Pancreas (tissue), 10 donors: ENCODE measurements at regions not wholly inside any gene's neighbourhood (a gene's known extent, or its start where the extent isn't known, plus 50 kb on each side); places are given as distances from the start of the nearest gene placed in this dataset.
"Not testable (repeated sequence)": the region's sequence is repeated elsewhere in the genome, so short reads cannot be mapped to it uniquely, and the experiment has no call there.

Experiments used
- ATAC-seq, 4 donors: fragments of 200-7000 bp; cut with Tn5 transposase; one replicate each; pipeline versions ENCODE4 v1.8.0 to v1.9.1; 2020; ENCODE audit warnings: mild to moderate bottlenecking in 4 of 4, moderate library complexity in 4 of 4
- DNase-seq, 6 donors: peaks; one replicate each; pipeline ENCODE4 v3.0.0-alpha.2; 2020
- FAIRE-seq: peaks from 2 replicates; lab custom pipeline; 2012; peaks lifted over from hg19 to GRCh38; lab: Jason Lieb, UNC
- H3K27ac ChIP-seq, 4 donors: fragments of 200-600 bp; sonication (generic); 1 replicate in 3 of 4; 2 replicates in 1 of 4; pipeline versions ENCODE4 v1.5.0 to v1.8.0; 2020
- H3K27me3 ChIP-seq, 4 donors: fragments of 200-600 bp; one replicate each; pipeline ENCODE4 v1.8.0; 2021
- H3K36me3 ChIP-seq, 3 donors: fragments of 200-600 bp; sonication (generic) in 1 of 3; one replicate each; pipeline versions ENCODE4 v1.5.0 to v1.8.0; 2020 to 2021
- H3K4me1 ChIP-seq, 3 donors: fragments of 200-600 bp; one replicate each; pipeline ENCODE4 v1.8.0; 2021
- H3K4me3 ChIP-seq, 4 donors: fragments of 200-600 bp; sonication (generic) in 2 of 4; one replicate each; pipeline versions ENCODE4 v1.5.0 to v1.8.0; 2020 to 2021
- H3K9me3 ChIP-seq, 4 donors: fragments of 200-600 bp; one replicate each; pipeline ENCODE4 v1.8.0; 2021
- WGBS, 2 donors: extraction: QIAGEN DNeasy Blood & Tissue Kit; methylation state at CpG; one replicate each; pipeline ENCODE4 v1.1.7; 2013; 5-methylcytosine and 5-hydroxymethylcytosine counted together
- intact Hi-C, 3 donors: fragments of 100-400 bp; cut with DNase I; formaldehyde crosslinking; loops; one replicate each; pipeline versions ENCODE4 v1.11.1 to v1.14.2; 2022
- TF ChIP-seq, protein P1 (sequence below), 4 donors: fragments of 200-600 bp; sonication (generic) in 3 of 4; IDR thresholded peaks; one replicate each; pipeline versions ENCODE4 v1.5.0 to v1.8.0; 2021; ENCODE audit warnings: antibody characterized with exemption in 4 of 4
- donor health status: healthy with polysubstance abuse.
- donor health status: DM: no; HTN: no; CAD: no; lungs with moderate emphysema.
- donor health status: DM: no; HTN: no; CAD: no.
- donor health status: control.
- donor health status: control.
- donor health status: Bipolar disorder and iron deficiency.
- donor health status: DM: yes; HTN: yes; CAD: no.
- donor health status: DM: no; HTN: no; CAD: no.
- donor health status: DM: no; HTN: no; CAD: no.
- donor health status: DM: yes; HTN: yes; CAD: no.

DNA sequence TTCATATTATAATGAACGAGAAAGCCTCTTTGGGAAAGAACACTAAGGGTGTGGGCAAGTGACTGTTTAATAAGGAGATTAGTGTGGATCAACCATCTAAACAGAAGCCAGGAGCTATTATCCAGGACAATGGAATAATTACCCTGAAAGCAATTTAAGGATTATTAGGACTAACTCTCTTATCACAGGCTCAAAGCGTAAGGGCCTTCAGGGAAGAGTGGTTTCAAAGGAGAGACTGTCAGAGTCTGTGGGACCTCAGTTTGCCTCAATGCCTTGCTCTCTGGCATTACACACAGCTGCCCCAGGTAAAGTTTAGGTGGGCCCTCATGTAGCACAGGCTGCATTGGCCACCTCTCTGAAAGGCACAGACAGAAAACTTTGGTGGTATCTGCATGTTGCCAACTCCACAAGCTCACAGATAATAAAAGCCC, 717.2 kb upstream of the ADGRL3 start:
- Histone ChIP-seq H3K36me3 (no peaks in the 10 kb centered on the region), H3K27ac (no peak overlapping the region), H3K27me3 (no peaks in the 10 kb centered on the region), H3K4me1 (no peaks in the 10 kb centered on the region), H3K4me3 (no peak overlapping the region), H3K9me3 (no peaks in the 10 kb centered on the region)
- DNase-seq = no peak
- no peak for FAIRE-seq
- TF ChIP-seq, protein P1, sequence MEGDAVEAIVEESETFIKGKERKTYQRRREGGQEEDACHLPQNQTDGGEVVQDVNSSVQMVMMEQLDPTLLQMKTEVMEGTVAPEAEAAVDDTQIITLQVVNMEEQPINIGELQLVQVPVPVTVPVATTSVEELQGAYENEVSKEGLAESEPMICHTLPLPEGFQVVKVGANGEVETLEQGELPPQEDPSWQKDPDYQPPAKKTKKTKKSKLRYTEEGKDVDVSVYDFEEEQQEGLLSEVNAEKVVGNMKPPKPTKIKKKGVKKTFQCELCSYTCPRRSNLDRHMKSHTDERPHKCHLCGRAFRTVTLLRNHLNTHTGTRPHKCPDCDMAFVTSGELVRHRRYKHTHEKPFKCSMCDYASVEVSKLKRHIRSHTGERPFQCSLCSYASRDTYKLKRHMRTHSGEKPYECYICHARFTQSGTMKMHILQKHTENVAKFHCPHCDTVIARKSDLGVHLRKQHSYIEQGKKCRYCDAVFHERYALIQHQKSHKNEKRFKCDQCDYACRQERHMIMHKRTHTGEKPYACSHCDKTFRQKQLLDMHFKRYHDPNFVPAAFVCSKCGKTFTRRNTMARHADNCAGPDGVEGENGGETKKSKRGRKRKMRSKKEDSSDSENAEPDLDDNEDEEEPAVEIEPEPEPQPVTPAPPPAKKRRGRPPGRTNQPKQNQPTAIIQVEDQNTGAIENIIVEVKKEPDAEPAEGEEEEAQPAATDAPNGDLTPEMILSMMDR (IDR thresholded peaks at IDR 0.05) = no peak
- intact Hi-C loops = no loop called here
- WGBS, 2 donors = 28 to 48% methylated on average over 2 of the region's 2 CpGs
- ATAC-seq = no peak

DNA sequence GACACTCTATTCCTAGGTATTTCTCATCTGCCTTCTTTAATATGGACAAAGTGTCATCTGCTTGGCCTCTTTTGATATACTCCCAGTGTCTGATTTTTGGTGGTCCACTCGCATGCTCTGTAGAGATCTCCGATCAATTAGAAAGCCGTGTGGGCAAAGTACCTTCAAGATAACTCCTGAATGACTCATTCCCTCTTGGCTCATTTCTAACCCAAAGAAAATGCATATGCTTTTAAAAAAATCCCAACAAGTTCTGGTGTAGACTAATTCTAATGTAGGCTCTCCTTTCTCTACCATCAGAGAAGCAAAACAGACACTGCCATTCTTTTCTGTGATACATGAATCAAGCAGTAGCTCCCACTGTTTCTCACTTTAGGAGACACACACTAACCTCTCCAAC, 714.9 kb upstream of the ADGRL3 start:
- Histone ChIP-seq H3K9me3 (no peaks in the 10 kb centered on the region), H3K27ac (no peak overlapping the region), H3K27me3 (no peaks in the 10 kb centered on the region), H3K4me3 (no peak overlapping the region), H3K36me3 (no peaks in the 10 kb centered on the region), H3K4me1 (no peaks in the 10 kb centered on the region)
- no peak for FAIRE-seq
- no peak for ATAC-seq
- WGBS, 2 donors = 53 to 65% methylated on average over 3 of the region's 3 CpGs
- TF ChIP-seq, protein P1 (IDR thresholded peaks at IDR 0.05) = no peak
- DNase-seq = no peak
- intact Hi-C loops = no loop called here

DNA sequence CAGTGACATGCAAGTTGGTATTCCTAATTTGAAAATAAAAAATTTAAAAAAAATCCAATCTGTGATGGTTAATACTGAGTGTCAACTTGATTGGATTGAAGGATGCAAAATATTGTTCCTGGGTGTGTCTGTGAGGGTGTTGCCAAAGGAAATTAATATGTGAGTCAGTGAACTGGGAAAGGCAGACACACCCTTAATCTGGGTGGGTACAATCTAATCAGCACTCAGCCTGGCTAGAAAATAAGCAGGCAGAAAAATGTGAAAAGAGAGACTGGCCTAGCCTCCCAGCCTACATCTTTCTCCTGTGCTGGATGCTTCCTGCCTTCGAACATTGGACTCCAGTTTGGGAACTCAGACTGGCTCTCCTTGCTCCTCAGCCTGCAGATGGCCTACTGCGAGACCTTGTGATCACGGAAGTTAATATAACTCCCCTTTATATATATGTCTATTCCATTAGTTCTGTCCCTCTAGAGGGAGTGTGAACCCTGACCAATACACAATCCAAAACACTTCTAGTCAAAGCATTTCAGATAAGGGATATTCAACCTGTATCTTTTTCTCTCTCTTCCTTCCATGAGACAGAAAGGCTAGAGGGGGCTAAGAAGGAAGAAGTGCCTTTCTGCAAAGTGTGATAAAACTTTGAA, 712.9 kb upstream of the ADGRL3 start:
- 59 to 65% methylated on average over 3 of the region's 3 CpGs for WGBS, 2 donors

DNA sequence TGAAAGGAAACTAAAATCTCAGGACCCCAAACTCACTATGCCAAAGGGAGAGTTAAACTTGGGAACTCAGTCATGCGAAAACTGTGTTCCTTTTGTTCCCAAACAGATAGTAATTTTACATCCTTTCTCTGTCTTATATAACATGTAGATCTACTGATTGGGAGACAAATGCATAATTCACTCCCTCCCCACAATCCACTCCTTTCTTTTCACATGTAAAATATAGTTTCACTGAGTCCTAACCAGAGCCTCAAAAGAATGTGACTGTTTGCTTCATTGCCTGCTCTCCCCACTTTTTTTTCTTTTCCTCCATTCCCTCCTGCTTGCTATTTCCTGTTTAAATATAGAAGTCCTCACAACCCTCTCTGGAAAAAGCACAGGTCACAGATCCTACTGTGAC, 699.3 kb upstream of the ADGRL3 start:
- TF ChIP-seq, protein P1 (IDR thresholded peaks at IDR 0.05) = no peak
- H3K36me3 ChIP-seq = no peaks in the 10 kb centered on the region
- no peak for FAIRE-seq
- H3K4me1 ChIP-seq = no peaks in the 10 kb centered on the region
- no peaks in the 10 kb centered on the region for H3K27me3 ChIP-seq
- H3K4me3 ChIP-seq = no peak overlapping the region
- 54 to 59% methylated on average over 1 of the region's 1 CpG for WGBS, 2 donors
- ATAC-seq = no peak
- H3K27ac ChIP-seq = no peak overlapping the region
- DNase-seq = no peak
- no peaks in the 10 kb centered on the region for H3K9me3 ChIP-seq
- intact Hi-C loops = no loop called here

More for the DNA sequence above, 712.9 kb upstream of the ADGRL3 start:
- ATAC-seq, H3K36me3 ChIP-seq, H3K4me1 ChIP-seq, FAIRE-seq, H3K4me3 ChIP-seq, intact Hi-C loops, DNase-seq, H3K9me3 ChIP-seq, H3K27ac ChIP-seq, H3K27me3 ChIP-seq: not testable (repeated sequence)

DNA sequence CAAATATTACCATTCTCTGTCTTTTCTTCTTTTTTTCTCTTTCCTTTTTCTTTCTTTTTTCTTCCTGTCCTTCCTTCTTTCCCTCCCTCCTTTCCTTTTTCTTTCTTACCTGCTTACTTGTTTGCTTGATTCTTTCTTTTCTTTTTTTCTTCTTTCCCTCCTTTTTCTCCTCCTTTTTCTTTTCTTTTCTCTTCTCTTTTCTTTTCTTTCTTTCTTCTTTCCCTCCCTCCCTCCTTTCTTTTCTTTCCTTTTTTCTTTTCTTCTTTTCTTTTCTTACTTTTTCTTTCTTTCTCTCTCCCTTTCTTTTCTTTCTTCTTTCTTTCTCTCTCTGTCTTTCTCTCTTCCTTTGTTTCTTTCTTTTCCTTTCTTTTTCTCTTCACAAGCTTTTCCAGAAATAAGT, 697.4 kb upstream of the ADGRL3 start:
- DNase-seq (no peak), ATAC-seq (no peak), FAIRE-seq (no peak)
- Histone ChIP-seq H3K27ac (no peak overlapping the region), H3K4me1 (no peaks in the 10 kb centered on the region), H3K36me3 (no peaks in the 10 kb centered on the region), H3K9me3 (no peaks in the 10 kb centered on the region), H3K4me3 (no peak overlapping the region), H3K27me3 (no peaks in the 10 kb centered on the region)
- TF ChIP-seq, protein P1 (IDR thresholded peaks at IDR 0.05) = no peak
- intact Hi-C loops = no loop called here
